ENCODE measurements at regions not wholly inside any gene's neighbourhood (a gene's known extent, or its start where the extent isn't known, plus 50 kb on each side); places are given as distances from the start of the nearest gene placed in this dataset.

GRCh38 chr4:66842724-66843088 lies 702.6 kb downstream of the CENPC start:
- CTCF ChIA-PET: no interaction called here
- POLR2A ChIA-PET: no interaction called here
- Mint-ChIP-seq H3K27me3 (no peaks in the 10 kb centered on the region), H3K36me3 (no peaks in the 10 kb centered on the region), H3K27ac (peak overlapping the region in 1 of 8 donors; percentile 10), H3K4me3 (no peak overlapping the region), H3K9me3 (peaks cover 2 to 9% (median 7%) of the 10 kb centered on the region in 5 donors), H3K4me1 (no peaks in the 10 kb centered on the region)
- DNase-seq: no peak
- Histone ChIP-seq H3K9me3 (ENCODE audit: low read length) (no peaks in the 10 kb centered on the region), H3K4me1 (ENCODE audit: insufficient read depth, low read length) (no peaks in the 10 kb centered on the region), H3K27ac (ENCODE audit: low read depth, low read length) (no peak overlapping the region), H3K36me3 (ENCODE audit: insufficient read depth, low read length) (no peaks in the 10 kb centered on the region), H3K4me3 (ENCODE audit: low read length) (no peak overlapping the region), H3K27me3 (ENCODE audit: insufficient read depth, low read length, poor library complexity, severe bottlenecking) (no peaks in the 10 kb centered on the region)

GRCh38 chr4:66842026-66842723 lies 703.1 kb downstream of the CENPC start:
- H3K27me3 Mint-ChIP-seq: no peaks in the 10 kb centered on the region
- no peaks in the 10 kb centered on the region for H3K36me3 Mint-ChIP-seq
- no peak overlapping the region for H3K27ac Mint-ChIP-seq
- H3K27ac ChIP-seq (ENCODE audit: low read depth, low read length): no peak overlapping the region
- ChIA-PET POLR2A (no interaction called here), CTCF (no interaction called here)
- no peaks in the 10 kb centered on the region for H3K4me1 Mint-ChIP-seq
- no peak overlapping the region for H3K4me3 ChIP-seq (ENCODE audit: low read length)
- H3K9me3 ChIP-seq (ENCODE audit: low read length): no peaks in the 10 kb centered on the region
- no peak overlapping the region for H3K4me3 Mint-ChIP-seq
- no peaks in the 10 kb centered on the region for H3K36me3 ChIP-seq (ENCODE audit: insufficient read depth, low read length)
- no peaks in the 10 kb centered on the region for H3K4me1 ChIP-seq (ENCODE audit: insufficient read depth, low read length)
- H3K9me3 Mint-ChIP-seq: peaks cover 2 to 9% (median 7%) of the 10 kb centered on the region in 5 donors
- no peak for DNase-seq
- H3K27me3 ChIP-seq (ENCODE audit: insufficient read depth, low read length, poor library complexity, severe bottlenecking): no peaks in the 10 kb centered on the region

GRCh38 chr4:66840178-66840577 lies 705.1 kb downstream of the CENPC start:
- Histone ChIP-seq H3K4me1 (ENCODE audit: insufficient read depth, low read length) (no peaks in the 10 kb centered on the region), H3K4me3 (ENCODE audit: low read length) (no peak overlapping the region), H3K9me3 (ENCODE audit: low read length) (no peaks in the 10 kb centered on the region), H3K27ac (ENCODE audit: low read depth, low read length) (no peak overlapping the region), H3K36me3 (ENCODE audit: insufficient read depth, low read length) (no peaks in the 10 kb centered on the region), H3K27me3 (ENCODE audit: insufficient read depth, low read length, poor library complexity, severe bottlenecking) (no peaks in the 10 kb centered on the region)
- Mint-ChIP-seq H3K27ac (no peak overlapping the region), H3K4me1 (no peaks in the 10 kb centered on the region), H3K27me3 (no peaks in the 10 kb centered on the region), H3K9me3 (peaks cover 1 to 9% (median 7%) of the 10 kb centered on the region in 5 donors), H3K36me3 (no peaks in the 10 kb centered on the region), H3K4me3 (no peak overlapping the region)
- DNase-seq: no peak
- POLR2A ChIA-PET: no interaction called here
- CTCF ChIA-PET: no interaction called here

- H3K4me1 Mint-ChIP-seq: no peaks in the 10 kb centered on the region
- H3K36me3 ChIP-seq (ENCODE audit: insufficient read depth, low read length): no peaks in the 10 kb centered on the region
- no peak overlapping the region for H3K4me3 Mint-ChIP-seq
- peaks cover 0 to 12% (median 9%) of the 10 kb centered on the region in 5 donors for H3K9me3 Mint-ChIP-seq
- POLR2A ChIA-PET: no interaction called here
- no peak overlapping the region for H3K4me3 ChIP-seq (ENCODE audit: low read length)
- no peak overlapping the region for H3K27ac ChIP-seq (ENCODE audit: low read depth, low read length)
- no peak for DNase-seq
- no peaks in the 10 kb centered on the region for H3K9me3 ChIP-seq (ENCODE audit: low read length)
- H3K27me3 ChIP-seq (ENCODE audit: insufficient read depth, low read length, poor library complexity, severe bottlenecking): no peaks in the 10 kb centered on the region
- CTCF ChIA-PET: no interaction called here
- H3K36me3 Mint-ChIP-seq: no peaks in the 10 kb centered on the region
- no peak overlapping the region for H3K27ac Mint-ChIP-seq
- H3K4me1 ChIP-seq (ENCODE audit: insufficient read depth, low read length): no peaks in the 10 kb centered on the region
- H3K27me3 Mint-ChIP-seq: no peaks in the 10 kb centered on the region
These were observed 707.9 kb downstream of the CENPC start for GRCh38 chr4:66837279-66837922.

- Histone ChIP-seq H3K27ac (ENCODE audit: low read depth, low read length) (no peak overlapping the region), H3K36me3 (ENCODE audit: insufficient read depth, low read length) (no peaks in the 10 kb centered on the region), H3K27me3 (ENCODE audit: insufficient read depth, low read length, poor library complexity, severe bottlenecking) (no peaks in the 10 kb centered on the region), H3K4me3 (ENCODE audit: low read length) (no peak overlapping the region), H3K9me3 (ENCODE audit: low read length) (no peaks in the 10 kb centered on the region), H3K4me1 (ENCODE audit: insufficient read depth, low read length) (no peaks in the 10 kb centered on the region)
- POLR2A ChIA-PET: no interaction called here
- no peak overlapping the region for H3K27ac Mint-ChIP-seq
- no peak for DNase-seq
- CTCF ChIA-PET: no interaction called here
- no peak overlapping the region for H3K4me3 Mint-ChIP-seq
- H3K36me3 Mint-ChIP-seq: no peaks in the 10 kb centered on the region
- H3K27me3 Mint-ChIP-seq: no peaks in the 10 kb centered on the region
- peaks cover 5 to 20% (median 10%) of the 10 kb centered on the region in 5 donors for H3K9me3 Mint-ChIP-seq
- H3K4me1 Mint-ChIP-seq: no peaks in the 10 kb centered on the region
These were observed 716.0 kb downstream of the CENPC start for GRCh38 chr4:66829310-66829709.

GRCh38 chr4:66820681-66821080 lies 724.6 kb downstream of the CENPC start:
- Histone ChIP-seq H3K4me3 (ENCODE audit: low read length) (no peak overlapping the region), H3K9me3 (ENCODE audit: low read length) (no peaks in the 10 kb centered on the region), H3K36me3 (ENCODE audit: insufficient read depth, low read length) (no peaks in the 10 kb centered on the region), H3K27me3 (ENCODE audit: insufficient read depth, low read length, poor library complexity, severe bottlenecking) (no peaks in the 10 kb centered on the region), H3K27ac (ENCODE audit: low read depth, low read length) (no peak overlapping the region), H3K4me1 (ENCODE audit: insufficient read depth, low read length) (no peaks in the 10 kb centered on the region)
- CTCF ChIA-PET: no interaction called here
- no peaks in the 10 kb centered on the region for H3K4me1 Mint-ChIP-seq
- H3K36me3 Mint-ChIP-seq: no peaks in the 10 kb centered on the region
- POLR2A ChIA-PET: no interaction called here
- H3K4me3 Mint-ChIP-seq: no peak overlapping the region
- DNase-seq: no peak
- no peak overlapping the region for H3K27ac Mint-ChIP-seq
- no peaks in the 10 kb centered on the region for H3K27me3 Mint-ChIP-seq
- peaks cover 1 to 23% (median 9%) of the 10 kb centered on the region in 5 donors for H3K9me3 Mint-ChIP-seq

- no peak for DNase-seq
- Mint-ChIP-seq H3K4me1 (no peaks in the 10 kb centered on the region), H3K9me3 (peaks cover 4 to 13% (median 7%) of the 10 kb centered on the region in 5 donors), H3K4me3 (no peak overlapping the region), H3K27ac (no peak overlapping the region), H3K27me3 (no peaks in the 10 kb centered on the region), H3K36me3 (no peaks in the 10 kb centered on the region)
- H3K36me3 ChIP-seq (ENCODE audit: insufficient read depth, low read length): no peaks in the 10 kb centered on the region
- ChIA-PET CTCF (no interaction called here), POLR2A (no interaction called here)
- H3K27me3 ChIP-seq (ENCODE audit: insufficient read depth, low read length, poor library complexity, severe bottlenecking): no peaks in the 10 kb centered on the region
- no peaks in the 10 kb centered on the region for H3K9me3 ChIP-seq (ENCODE audit: low read length)
- no peak overlapping the region for H3K27ac ChIP-seq (ENCODE audit: low read depth, low read length)
- H3K4me1 ChIP-seq (ENCODE audit: insufficient read depth, low read length): no peaks in the 10 kb centered on the region
- H3K4me3 ChIP-seq (ENCODE audit: low read length): no peak overlapping the region
These were observed 731.0 kb downstream of the CENPC start for GRCh38 chr4:66814277-66814676.

- DNase-seq: no peak
- Mint-ChIP-seq H3K4me3 (no peak overlapping the region), H3K9me3 (peaks cover 0 to 9% (median 4%) of the 10 kb centered on the region in 5 donors), H3K36me3 (no peaks in the 10 kb centered on the region), H3K27ac (no peak overlapping the region), H3K4me1 (no peaks in the 10 kb centered on the region), H3K27me3 (no peaks in the 10 kb centered on the region)
- POLR2A ChIA-PET: no interaction called here
- Histone ChIP-seq H3K27me3 (ENCODE audit: insufficient read depth, low read length, poor library complexity, severe bottlenecking) (no peaks in the 10 kb centered on the region), H3K27ac (ENCODE audit: low read depth, low read length) (no peak overlapping the region), H3K4me3 (ENCODE audit: low read length) (no peak overlapping the region), H3K4me1 (ENCODE audit: insufficient read depth, low read length) (no peaks in the 10 kb centered on the region), H3K9me3 (ENCODE audit: low read length) (no peaks in the 10 kb centered on the region), H3K36me3 (ENCODE audit: insufficient read depth, low read length) (no peaks in the 10 kb centered on the region)
- CTCF ChIA-PET: no interaction called here
These were observed 739.7 kb downstream of the CENPC start for GRCh38 chr4:66805582-66805981.

Measured in CD8-positive, alpha-beta memory T cell (primary cell).